Endothelial cell of umbilical vein (primary cell): ENCODE measurements at regions not wholly inside any gene's neighbourhood (a gene's known extent, or its start where the extent isn't known, plus 50 kb on each side); places are given as distances from the start of the nearest gene placed in this dataset.

ENCODE experiments used
- CTCF ChIP-seq, 2 donors: IDR thresholded peaks; 1 replicate in 1 of 2; 2 replicates in 1 of 2; pipeline ENCODE4 v1.5.1; 2011; ENCODE audit warnings: low read length in 2 of 2, mild to moderate bottlenecking in 2 of 2, moderate library complexity in 2 of 2, control low read depth in 1 of 2, inconsistent platforms in 1 of 2, low read depth in 1 of 2; ENCODE audit not compliant: insufficient read depth in 1 of 2; ENCODE audit errors: extremely low read depth in 1 of 2
- MAX ChIP-seq: IDR thresholded peaks from 2 replicates; pipeline ENCODE4 v1.6.1; 2011; ENCODE audit not compliant: insufficient read depth, insufficient read length

GRCh38 chr5:153937661-153938060 is 101.0 kb downstream of the FAM114A2 start:
- no peak for TF ChIP-seq CTCF (IDR thresholded peaks at IDR 0.05; ENCODE audit: extremely low read depth in 1 of 2, insufficient read depth in 1 of 2, low read depth in 1 of 2, low read length in 2 of 2)
- TF ChIP-seq MAX = no peak
